ENCODE measurements at regions not wholly inside any gene's neighbourhood (a gene's known extent, or its start where the extent isn't known, plus 50 kb on each side); places are given as distances from the start of the nearest gene placed in this dataset.
A peak's percentile ranks its signal among the peaks of the same experiment; 100 is the strongest.
"Not testable (repeated sequence)": the region's sequence is repeated elsewhere in the genome, so short reads cannot be mapped to it uniquely, and the experiment has no call there.

DNA sequence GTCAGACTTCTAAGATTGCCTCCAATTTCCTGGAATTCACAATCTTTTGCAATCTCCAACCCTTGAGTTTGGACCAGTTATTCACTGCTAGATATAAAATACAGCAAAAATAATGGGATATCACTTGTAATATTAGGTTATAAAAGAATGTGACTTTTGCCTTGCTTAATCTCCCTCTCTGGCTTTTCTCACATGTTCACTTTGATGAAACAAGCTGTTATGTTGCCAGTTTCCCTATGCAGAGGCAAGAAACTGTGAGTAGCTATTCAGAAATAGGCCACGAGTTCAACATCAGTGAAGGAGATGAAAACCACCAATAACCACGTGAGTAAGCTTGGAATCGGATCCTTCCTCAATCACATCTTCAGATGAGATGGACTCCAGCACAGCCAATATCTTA lies 842.7 kb downstream of the RNF144A start:
- DNase-seq (ENCODE audit: low spot score) = no peak

DNA sequence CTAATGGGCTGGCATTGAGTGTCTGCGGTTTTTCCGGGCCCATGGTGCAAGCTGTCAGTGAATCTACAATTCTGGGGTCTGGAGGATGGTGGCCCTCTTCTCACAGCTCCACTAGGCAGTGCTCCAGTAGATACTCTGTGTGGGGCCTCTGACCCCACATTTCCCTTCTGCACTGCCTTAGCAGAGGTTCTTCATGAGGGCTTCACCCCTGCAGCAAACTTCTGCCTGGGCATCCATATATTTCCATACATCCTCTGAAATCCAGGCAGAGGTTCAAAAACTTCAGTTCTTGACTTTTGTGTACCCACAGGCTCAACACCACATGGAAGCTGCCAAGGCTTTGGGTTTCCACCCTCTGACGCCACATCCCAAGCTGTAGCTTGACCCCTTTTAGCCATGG lies 846.2 kb downstream of the RNF144A start:
- not testable (repeated sequence) for DNase-seq (ENCODE audit: low spot score)

DNA sequence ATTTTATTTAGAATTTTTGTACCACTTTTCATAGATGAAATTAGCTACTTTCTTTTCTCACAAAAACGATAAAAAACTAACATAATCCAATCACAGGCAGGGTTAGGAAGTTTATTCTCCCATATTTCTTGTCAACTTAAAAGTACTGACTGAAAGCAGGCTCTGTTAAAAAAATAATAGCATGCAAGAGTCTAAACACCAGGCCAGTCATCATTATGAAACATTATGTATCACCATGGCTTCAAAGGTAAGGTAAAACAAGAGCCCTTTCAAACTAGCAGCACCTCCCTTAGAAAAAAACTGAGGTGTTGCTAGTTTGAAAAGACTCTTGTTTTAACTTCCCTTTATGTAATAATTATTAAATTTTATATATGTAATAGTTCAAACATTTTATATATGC lies 848.0 kb downstream of the RNF144A start:
- DNase-seq (ENCODE audit: low spot score) = no peak

DNA sequence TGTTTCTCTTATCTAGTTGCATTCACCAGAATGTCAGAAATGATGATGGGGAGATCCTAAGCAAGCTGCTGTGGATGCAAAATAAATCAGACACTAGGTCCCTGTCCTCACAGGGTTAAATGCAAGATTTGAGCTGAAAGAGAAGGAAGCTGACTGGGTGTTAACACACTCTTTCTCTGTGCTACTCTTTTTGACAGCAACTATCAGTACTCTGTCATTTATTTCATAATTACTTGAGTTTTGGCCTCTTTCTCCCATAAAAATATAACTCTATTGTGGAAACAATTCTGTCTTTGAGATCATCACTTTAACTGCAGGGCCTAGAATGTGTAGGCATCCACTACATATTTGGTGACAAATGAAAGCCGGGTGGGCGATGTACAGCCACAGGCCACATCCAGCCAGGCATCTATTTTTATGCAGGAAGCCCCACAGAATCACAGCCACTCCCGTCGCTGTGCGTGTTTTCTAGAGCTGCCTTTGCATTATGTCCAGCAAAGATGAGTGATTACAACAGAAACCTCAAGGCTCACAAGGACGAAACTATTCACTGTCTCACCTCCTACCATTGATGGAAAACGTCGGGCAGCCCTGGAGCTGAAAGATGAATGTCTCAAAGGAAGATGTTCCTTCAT lies 849.0 kb downstream of the RNF144A start:
- DNase-seq (ENCODE audit: low spot score) = no peak

DNA sequence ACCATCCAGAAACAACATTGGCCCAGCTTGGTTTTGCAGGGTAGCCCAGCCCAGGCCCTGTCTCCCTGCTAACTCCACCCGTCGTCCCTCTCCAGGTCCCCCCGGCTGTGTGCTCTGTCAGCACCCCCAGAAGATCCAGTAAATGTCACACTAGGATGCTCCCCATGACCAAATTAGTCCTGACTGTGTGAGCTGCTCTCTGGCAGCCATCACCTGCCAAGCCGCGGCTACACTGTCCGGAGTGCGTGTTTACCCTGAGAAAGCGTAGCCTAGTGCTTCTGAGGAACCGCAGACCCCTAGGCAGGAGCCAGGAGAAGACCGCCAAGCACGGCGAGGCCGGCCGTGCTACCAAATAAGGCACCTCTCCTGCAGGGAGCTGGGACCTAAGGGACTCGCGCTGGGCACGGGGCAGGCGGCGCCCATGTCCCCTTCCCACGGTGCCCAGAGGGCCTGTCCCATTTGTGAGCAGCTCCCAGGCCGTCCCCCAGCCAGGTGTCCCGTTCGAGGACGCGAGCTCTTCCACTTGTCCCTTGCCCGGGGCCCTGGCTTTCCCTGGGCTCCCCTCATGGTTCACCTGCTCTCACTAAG lies 849.9 kb downstream of the RNF144A start:
- DNase-seq (ENCODE audit: low spot score) = no peak

DNA sequence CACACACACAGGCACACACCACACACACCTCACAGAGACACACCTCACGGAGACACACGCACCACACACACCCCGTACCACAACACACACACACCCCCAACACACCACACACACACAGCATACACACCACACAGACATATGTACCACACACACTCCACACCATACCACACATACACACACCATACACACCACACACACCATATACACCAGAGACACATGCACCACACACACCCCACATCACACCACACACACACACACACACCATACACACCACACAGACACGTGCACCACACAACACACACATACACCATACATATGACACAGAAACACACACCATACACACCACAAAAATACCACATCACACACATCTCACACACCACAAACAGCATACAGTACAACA lies 850.7 kb downstream of the RNF144A start:
- no peak for DNase-seq (ENCODE audit: low spot score)

DNA sequence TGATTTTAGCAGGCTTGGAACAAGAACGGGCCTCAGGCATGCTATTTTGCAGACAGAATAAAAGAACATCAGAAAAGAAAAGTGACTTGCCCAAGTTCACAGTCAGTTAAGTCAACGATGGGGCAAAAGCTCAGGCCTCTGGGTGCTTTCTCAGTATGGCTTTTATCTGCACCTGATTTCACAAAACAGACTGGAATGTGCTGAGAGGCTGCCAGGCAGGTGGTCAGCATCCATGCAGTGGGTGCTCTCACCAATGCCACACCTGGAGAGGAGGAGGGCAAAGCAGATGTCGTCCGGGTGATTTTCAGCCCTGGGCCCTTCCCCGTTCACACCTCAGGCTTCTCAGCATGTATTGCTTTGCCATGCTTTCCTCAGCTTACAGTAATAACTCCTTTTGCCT lies 854.6 kb downstream of the RNF144A start:
- DNase-seq (ENCODE audit: low spot score) = no peak

DNA sequence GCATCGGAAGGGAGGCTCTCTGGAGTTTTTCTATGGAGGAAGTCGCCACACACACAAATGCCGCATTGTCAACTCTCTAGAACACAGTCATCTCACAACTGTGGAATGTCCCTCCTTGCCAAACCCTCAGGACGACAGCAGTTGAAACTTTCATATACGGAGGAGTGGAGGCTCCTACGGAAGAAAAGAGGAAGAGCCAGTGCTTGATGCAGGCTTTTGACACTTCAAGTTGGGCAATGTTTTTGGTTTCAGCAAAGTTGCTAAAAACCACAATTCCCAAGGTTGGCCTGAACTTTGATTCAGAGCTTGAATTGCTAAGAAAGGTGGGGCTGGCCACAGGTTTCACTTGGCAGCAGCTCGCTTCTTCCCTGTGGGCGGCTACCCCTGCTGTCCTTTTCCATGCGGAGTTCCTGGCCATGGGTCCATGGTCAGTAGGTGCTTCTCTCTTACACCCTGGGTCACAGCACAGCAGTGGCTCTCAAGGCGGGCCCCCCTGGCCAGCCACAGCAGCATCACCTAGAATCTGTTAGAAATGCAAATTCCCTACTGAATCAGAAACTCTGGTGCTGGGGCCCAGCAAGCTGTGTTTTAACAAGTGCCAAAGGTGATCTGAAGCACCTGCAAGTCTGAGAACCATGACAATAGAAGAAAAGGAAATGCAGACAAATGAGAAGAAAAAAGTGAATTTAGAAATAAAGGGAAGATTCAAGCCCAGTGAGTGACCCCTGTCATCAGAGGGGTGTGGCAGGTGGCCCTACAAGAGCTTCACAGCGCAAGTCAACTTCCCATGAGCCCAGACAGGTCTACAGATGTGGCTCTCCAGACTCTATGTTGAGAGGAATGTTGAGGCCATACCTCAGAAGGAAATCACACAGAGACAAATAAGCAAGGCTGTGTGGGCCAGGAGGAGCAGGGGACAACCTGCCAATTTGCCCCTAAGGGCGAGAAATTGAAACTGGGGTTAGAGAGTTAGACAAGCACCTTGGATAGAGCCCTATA lies 856.4 kb downstream of the RNF144A start:
- peak; percentile 46 for DNase-seq (ENCODE audit: low spot score)

DNA sequence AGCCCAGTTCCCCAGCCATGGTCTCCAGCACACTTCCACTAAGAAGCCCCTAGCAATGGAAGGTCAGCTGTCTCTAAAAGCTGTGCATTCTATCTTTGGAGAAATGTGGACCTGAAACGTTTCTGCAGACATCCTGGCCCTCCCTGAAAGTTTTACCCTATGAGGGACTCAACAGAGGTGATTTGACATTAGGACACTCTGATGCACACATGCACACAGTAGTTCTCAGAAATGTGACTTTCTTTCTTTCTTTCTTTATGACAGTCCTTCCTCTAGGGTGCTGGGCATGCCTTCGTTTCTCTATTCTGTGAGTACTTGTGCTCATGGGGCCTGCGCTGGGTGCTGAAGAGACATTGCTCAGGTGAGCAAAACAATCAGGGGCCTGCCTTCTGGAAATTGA lies 857.3 kb downstream of the RNF144A start:
- DNase-seq (ENCODE audit: low spot score) = no peak

DNA sequence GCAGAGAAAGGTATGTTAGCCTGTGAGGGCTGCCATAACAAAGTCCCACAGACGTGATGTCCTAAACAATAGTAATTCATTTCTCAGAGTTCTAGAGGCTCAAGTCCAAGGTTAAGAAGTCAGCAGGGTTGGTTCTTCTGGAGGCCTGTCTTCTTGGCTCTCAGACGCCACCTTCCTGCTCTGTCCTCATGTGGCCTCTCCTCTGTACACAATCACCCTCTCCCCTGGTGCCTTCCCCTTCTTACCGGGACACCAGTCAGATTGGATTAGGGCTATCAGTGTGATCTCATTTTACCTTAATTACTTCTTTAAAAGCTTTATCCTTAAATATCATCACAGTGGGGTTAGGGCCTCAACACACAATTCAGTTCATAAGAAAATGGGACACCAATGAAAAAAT lies 860.5 kb downstream of the RNF144A start:
- no peak for DNase-seq (ENCODE audit: low spot score)

DNA sequence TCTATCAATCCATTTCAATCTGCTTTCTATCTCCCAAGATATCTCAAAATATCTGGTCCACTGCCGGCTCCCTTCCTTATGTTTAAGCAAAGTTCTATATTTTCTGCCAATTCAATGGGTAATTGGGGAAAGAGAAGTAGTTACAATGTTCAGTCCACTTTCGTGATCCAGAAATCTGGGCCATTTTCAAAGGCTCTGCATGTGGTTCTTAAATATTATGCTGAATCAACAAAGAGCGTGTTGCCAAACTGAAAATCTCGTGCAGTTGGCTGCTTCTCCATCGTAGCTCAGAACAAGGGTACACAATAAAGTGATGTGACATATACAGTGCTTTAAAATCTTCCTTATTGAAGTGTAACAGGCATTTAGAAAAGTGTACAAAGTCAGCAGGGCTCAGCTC lies 863.1 kb downstream of the RNF144A start:
- no peak for DNase-seq (ENCODE audit: low spot score)

DNA sequence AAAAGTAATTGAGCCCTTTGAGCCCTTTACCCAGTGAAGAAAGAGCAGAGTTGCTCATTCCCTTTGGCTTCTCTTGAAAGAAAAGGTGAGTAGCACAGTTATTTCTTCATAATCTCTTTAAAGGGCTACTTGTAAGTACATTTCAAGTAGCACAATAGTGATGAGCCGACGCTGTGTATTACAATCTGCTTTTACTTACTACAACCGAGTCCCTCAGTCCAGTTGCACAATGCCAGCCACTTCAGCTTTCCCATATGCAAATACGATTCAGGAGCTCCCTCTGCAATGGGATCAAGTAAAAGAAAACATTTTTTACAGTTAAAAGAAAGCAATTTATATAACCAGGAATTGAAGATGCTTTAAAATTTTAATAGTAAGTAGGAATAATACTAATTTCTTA lies 868.5 kb downstream of the RNF144A start:
- DNase-seq (ENCODE audit: low spot score) = no peak

DNA sequence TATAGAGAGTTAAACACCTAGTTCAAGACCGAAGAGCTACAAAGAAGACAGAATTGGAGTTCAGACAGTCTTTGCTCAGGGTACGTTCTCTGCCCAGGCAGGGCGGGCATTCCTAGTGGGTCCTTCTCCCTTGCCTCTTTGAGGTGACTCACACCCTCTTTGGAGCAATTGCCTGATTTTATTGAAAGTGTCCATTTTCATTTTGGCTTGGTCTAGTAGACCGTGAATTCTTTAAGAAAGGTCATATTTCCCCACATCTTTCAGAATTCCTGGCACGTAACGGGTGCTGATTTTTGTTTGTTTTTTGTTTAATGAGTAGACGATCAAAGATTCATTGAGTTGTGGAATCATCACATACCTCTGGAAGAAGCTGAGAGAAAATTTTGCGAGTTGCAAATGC lies 871.5 kb downstream of the RNF144A start:
- no peak for DNase-seq (ENCODE audit: low spot score)

DNA sequence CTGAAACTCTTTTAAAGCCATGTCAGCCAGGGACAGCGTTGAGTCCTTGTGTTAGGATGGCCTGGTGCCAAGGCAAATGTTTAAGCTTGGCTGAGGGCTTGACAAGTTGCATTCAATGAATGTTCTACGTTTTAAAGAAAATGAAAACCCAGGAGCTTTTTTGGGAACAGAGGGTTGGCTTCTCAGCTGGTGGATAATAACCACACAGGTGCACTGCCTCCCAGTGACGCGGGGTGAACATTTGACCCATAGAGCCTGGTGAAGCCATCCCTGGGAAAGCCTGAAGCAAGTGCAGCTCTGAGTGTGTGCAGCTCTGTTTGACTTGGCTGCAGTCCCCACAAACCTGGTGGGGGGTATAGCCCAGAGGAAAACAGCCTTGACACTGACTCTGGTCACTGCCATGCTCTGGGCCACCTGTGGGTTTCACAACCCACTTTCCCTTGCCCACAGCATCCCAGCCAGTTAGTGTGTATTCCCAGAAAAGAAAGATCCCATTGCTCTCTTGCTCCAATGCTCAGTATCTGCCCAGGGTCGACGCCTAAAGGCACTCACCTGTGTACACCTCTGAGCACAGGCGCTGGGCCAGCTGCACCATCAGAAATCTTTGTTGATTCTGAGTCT lies 874.9 kb downstream of the RNF144A start:
- no peak for DNase-seq (ENCODE audit: low spot score)

DNA sequence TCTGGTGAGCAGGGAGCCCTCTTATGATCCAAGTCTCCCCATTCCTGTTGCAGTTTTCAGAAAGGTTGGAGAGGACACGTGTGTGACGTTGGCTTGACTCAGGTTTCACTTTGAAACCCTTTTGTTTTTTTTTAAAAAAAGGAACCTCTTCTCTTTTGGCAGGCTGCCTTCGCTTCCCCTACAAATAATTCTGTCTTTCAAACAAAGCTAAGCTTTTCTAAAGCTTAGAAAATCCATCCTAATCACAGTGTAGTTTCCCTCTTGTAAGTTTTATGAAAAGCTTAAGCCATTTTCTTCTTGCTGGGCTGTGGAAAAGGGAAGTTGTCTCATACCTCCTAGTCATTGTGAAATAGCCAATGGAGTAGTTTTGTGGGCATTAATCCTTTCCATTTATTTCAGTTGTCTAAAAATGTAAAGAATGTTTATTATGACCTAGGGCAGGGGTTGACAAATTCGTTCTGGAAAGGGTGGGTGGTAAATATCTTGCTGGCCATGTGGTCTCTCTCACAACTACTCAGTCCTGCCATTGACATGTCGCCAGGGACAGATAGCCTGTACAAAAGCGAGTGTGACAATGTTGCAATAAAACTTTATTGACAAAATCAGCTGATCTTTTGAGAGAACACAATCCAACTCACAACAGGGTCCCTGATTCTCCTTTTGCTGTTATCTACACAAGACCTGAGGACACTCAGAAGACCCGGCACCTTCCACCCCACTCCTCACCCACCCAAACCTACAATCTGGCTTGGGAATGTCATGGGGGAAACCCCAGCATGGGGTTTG lies 878.8 kb downstream of the RNF144A start:
- no peak for DNase-seq (ENCODE audit: low spot score)

DNA sequence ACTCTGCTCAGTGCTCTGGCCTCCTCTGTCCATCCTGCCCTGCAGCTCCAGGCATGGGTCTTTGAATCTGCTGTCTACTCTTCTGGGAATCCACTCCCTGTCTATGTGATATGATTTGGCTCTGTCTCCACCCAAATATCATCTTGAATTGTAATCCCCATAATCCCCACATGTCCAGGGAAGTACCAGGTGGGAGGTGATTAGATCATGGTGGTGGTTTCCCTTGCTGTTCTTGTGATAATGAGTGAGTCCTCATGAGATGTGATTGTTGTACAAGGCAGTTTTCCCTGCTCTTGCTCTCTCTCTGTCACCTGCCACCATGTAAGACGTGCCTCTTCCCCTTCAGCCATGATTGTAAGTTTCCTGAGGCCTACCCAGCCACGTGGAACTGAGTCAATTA lies 881.8 kb upstream of the ID2 start:
- DNase-seq (ENCODE audit: low spot score) = no peak

DNA sequence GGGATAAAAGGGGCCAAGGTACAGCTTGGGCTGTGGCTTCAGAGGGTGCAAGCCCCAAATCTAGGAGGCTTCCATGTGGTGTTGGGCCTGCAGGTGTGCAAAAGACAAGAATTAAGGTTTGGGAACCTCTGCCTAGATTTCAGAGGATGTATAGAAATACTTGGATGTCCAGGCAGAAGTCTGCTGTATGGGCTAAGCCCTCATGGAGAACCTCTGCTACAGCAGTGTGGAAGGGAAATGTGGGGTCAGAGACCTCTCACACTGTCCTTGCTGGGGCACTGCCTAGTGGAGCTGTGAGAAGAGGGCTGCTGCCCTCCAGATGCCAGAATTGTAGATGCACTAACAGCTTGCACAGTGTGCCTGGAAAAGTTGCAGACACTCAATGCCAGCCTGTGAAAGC lies 880.6 kb upstream of the ID2 start:
- no peak for DNase-seq (ENCODE audit: low spot score)

DNA sequence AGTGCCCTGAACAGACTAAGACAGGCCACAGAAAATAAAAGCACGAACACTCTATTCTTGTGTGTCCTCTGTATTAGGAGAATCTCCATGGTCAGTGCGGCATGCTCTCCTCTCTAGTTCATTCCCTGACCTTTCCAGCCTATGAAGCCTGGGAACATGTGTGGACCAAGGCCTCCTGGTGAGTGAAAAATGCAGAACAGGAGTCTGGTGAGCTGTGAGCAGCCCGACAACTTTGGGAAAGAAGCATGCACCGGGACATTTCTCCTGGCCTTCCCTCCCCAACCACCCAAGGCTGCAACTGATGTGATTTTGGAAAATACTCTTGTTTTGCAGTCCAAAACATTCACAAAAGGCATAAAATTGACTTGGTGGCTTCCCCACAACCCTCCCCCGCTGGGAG lies 878.3 kb upstream of the ID2 start:
- no peak for DNase-seq (ENCODE audit: low spot score)

DNA sequence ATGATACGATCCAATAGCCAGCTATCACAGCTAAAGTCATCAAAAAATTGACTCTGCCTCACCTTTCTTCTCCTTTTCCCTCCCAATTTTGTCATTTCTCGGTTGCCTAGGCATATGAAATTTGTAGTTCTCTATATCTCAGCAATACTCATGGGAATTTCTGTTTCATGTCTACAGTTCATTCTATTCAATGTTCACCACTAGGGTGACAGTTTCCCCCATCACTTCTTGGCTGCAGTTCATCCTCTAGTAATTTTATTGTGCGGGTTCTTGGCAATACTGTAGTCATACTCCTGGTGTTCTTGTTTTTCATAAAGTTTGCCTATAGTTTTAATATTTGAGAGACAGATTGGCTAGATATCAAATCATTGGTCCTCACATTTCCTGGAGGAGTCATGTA lies 872.2 kb upstream of the ID2 start:
- DNase-seq (ENCODE audit: low spot score) = no peak

DNA sequence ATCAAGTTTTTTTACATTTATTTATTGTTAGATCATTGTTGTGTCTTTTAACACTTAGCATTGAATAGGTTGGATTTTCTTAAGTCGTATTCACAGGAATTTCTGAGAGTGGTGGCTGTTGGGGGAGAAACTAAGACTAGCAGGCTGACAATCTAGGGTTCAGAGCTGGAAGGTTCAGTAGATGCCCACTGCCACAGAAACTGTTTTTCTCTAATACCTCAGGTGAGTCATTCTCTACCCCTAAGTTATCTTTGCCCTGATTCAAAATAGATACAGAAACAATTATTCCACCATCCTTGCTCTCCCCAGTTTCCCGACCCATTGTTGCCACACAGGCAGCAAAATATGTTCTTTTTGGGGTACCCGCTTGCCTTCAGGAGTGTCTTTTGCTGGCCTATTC lies 870.8 kb upstream of the ID2 start:
- DNase-seq (ENCODE audit: low spot score) = no peak

DNA sequence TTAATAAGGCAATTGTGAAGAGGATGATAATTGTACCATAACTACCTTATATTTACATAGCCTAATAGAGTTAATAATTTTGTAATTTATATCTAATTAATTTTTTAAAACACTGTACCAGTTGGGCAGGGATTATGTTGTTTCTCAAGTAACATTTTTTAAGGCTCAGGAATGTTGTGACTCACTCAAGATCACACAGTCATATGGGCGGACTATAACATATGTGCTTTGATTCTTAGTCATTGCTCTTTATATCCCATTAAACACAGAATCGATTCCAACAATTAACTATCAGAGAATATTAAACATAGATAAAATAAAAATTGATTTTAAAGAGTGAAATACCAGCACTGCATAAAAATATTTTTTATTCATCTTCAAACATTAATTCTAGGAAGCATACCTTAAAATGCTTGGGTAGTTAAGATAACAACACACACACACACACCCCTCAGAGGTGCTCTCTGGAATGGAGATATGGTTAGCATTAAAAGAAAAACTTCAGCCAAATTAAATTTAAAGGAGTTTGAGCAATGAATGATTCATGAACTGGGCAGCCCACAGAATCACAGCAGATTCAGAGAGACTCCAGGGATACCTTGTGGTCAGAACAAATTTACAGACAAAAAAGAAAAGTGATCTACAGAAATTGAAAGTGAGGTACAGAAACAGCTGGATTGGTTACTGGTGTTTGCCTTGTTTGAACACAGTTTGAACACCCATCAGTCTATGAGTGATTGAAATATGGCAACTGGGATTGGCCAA lies 869.4 kb upstream of the ID2 start:
- DNase-seq (ENCODE audit: low spot score) = no peak

Measured in H4 (cell line).